Brain microvascular endothelial cell (primary cell): ENCODE measurements at regions not wholly inside any gene's neighbourhood (a gene's known extent, or its start where the extent isn't known, plus 50 kb on each side); places are given as distances from the start of the nearest gene placed in this dataset.
"Not testable (repeated sequence)": the region's sequence is repeated elsewhere in the genome, so short reads cannot be mapped to it uniquely, and the experiment has no call there.

Source experiments
- DNase-seq: peaks from one replicate; pipeline ENCODE4 v3.0.0-alpha.2; 2020
- H3K27ac ChIP-seq: fragments of 250-450 bp; sonication (Bioruptor Pico); 2 replicates; pipeline ENCODE4 v1.5.1; 2020; ENCODE audit warnings: mild to moderate bottlenecking, moderate library complexity
- H3K27me3 ChIP-seq: fragments of 250-450 bp; sonication (Bioruptor Pico); replicated peaks from 2 replicates; pipeline ENCODE4 v1.5.1; 2020; ENCODE audit warnings: mild to moderate bottlenecking
- H3K36me3 ChIP-seq: fragments of 250-450 bp; sonication (Bioruptor Pico); replicated peaks from 2 replicates; pipeline ENCODE4 v1.5.1; 2020; ENCODE audit warnings: mild to moderate bottlenecking
- H3K4me3 ChIP-seq: 2 replicates; pipeline ENCODE4 v1.5.1; 2011; ENCODE audit warnings: low read depth, mild to moderate bottlenecking, control low read depth, low read length, moderate library complexity
- in situ Hi-C: cut with HindIII; loops from 2 replicates; pipeline ENCODE4 v1.10.0; 2017; ENCODE audit warnings: low sequenced_read_pairs, low pct_ligation_motif_present
- TF ChIP-seq, protein P1 (sequence below): IDR thresholded peaks from 2 replicates; pipeline ENCODE4 v1.5.1; 2011; ENCODE audit warnings: low read depth, mild to moderate bottlenecking, moderate library complexity, low read length, control low read depth, inconsistent platforms; ENCODE audit errors: missing control alignments

DNA sequence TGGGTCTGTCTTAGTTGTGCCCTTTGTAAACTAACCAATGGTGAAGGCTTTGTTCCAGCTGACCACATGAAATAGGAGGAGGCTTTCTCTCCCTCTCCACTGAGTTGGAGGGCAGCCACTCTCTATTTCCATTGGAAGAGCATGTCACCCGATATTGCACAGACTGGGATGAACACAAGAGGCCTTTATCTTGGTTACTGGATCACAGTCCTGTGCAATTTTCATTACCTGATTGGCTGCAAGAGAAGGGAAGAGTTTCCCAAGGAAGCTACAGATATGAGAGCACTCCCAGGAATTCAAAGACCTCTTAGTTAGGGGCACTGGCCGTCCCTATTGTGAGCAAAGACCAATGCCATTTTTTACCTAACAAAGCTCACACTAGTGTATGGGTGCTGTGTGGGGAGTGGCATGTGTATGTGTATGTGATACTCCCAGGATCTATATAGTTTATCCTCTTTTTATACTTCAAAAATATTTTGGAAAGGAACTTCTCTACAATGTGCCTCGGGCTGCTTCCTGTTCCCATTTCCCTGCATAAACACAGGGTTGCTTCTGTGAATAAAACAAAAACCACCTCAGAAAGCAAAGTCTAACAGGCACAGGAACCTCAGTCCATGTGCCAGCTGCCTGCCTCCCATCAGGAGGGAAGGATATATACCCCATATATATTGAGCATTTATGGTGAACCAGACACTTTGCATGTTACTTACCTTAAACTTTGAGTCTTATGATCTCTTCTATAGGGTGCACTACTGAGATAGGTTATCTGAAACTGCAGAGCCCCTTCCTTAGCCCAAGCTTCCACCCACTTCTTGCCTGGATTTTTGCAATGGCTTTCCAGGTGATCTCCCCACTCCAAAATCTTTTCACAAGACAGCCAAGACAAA is 126.5 kb downstream of the RASSF10 start:
- H3K27ac ChIP-seq, result no peak overlapping the region
- in situ Hi-C loops, result no loop called here
- H3K27me3 ChIP-seq, result no peaks in the 10 kb centered on the region
- no peaks in the 10 kb centered on the region for H3K36me3 ChIP-seq
- TF ChIP-seq, protein P1, sequence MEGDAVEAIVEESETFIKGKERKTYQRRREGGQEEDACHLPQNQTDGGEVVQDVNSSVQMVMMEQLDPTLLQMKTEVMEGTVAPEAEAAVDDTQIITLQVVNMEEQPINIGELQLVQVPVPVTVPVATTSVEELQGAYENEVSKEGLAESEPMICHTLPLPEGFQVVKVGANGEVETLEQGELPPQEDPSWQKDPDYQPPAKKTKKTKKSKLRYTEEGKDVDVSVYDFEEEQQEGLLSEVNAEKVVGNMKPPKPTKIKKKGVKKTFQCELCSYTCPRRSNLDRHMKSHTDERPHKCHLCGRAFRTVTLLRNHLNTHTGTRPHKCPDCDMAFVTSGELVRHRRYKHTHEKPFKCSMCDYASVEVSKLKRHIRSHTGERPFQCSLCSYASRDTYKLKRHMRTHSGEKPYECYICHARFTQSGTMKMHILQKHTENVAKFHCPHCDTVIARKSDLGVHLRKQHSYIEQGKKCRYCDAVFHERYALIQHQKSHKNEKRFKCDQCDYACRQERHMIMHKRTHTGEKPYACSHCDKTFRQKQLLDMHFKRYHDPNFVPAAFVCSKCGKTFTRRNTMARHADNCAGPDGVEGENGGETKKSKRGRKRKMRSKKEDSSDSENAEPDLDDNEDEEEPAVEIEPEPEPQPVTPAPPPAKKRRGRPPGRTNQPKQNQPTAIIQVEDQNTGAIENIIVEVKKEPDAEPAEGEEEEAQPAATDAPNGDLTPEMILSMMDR, result no peak
- H3K4me3 ChIP-seq, result no peak overlapping the region
- DNase-seq, result peak; percentile 81

GRCh38 chr11:13136272-13136596 is 127.1 kb downstream of the RASSF10 start:
- no peak for DNase-seq
- Histone ChIP-seq H3K36me3 (no peaks in the 10 kb centered on the region), H3K27ac (no peak overlapping the region), H3K27me3 (no peaks in the 10 kb centered on the region), H3K4me3 (no peak overlapping the region)
- in situ Hi-C loops, result no loop called here
- TF ChIP-seq, protein P1, result no peak

DNA sequence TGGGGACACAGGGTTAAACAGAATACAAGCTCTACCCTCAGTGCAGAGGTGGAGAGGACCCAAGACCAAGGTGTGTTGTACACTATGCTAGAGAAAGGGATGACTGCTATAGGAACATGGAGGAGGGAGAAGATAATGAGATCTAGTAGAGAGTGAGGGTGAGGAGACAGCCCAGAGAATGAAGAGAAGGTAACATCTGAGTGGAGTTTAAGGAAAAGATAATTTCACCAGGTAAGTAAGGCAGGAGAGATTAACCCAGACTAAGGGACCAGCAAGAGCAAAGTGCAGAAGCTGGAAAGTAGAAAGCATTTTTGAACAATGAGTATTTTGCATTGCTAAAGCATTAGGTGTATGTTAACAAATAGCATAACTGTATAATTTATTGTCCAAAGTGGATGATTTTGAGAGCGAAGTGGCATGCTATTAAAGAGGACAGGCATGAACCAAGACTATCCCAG is 128.8 kb downstream of the RASSF10 start:
- H3K36me3 ChIP-seq, result no peaks in the 10 kb centered on the region
- in situ Hi-C loops, result no loop called here
- H3K27me3 ChIP-seq, result no peaks in the 10 kb centered on the region
- H3K27ac ChIP-seq, result no peak overlapping the region
- no peak overlapping the region for H3K4me3 ChIP-seq
- TF ChIP-seq, protein P1, result no peak
- no peak for DNase-seq

DNA sequence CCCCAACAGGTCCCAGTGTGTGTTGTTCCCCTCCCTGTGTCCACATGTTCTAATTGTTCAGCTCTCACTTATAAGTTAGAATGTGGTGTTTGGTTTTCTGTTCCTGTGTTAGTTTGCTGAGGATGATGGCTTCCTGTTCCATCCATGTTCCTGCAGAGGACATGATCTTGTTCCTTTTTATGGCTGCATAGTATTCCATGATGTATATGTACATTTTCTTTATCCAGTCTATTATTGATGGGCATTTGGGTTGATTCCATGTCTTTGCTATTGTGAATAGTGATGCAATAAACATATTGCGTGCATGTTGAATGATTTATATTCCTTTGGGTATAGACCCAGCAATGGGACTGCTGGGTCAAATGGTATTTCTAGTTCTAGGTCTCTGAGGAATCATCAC is 130.0 kb downstream of the RASSF10 start:
- H3K27me3 ChIP-seq, H3K36me3 ChIP-seq, H3K27ac ChIP-seq, DNase-seq, in situ Hi-C loops, H3K4me3 ChIP-seq: not testable (repeated sequence)

DNA sequence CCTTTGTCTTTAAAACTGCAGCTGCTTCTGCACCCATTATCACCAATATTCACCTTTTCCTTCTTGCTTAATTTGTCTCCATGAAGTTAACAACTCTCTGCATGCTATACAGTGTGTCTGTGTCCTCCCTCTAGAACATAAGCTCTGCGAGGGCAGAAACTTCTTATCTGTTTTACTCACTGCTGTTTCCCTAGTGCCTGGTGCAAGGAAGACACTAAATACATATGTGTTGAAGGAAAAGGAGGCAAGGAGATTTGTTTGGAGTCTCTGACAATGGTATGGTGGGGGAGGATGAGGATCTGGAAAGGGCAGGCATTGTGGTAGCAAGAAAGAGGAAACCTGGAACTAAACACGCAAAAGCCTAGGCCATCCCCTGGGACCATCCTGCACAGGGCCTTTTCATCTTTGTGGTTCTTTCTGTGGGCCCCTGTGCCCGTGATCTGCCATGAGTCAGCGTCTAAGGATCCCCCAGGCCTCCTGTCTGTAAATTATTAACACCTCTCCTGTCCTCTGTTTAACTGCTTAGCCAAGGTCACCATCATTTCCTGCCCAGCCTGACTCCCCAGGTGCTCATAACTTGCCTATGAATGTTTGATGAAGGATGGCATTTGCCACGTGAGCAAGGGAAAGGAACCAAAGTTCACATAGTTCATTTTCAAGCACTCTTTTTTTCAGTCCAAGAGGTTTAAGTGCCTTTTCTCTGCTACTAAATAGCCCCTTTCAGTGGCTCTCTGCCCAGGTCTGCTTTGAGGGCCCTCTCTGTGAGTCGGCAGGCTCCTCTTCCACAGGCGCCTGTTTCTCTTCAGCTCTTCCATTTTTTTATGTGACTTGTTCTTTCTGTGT is 131.1 kb downstream of the RASSF10 start:
- in situ Hi-C loops, result no loop called here
- DNase-seq, result peak; percentile 32
- no peak overlapping the region for H3K27ac ChIP-seq
- H3K36me3 ChIP-seq, result no peaks in the 10 kb centered on the region
- no peaks in the 10 kb centered on the region for H3K27me3 ChIP-seq
- TF ChIP-seq, protein P1, result no peak
- no peak overlapping the region for H3K4me3 ChIP-seq
